Aorta (tissue), 5 donors: ENCODE measurements at regions not wholly inside any gene's neighbourhood (a gene's known extent, or its start where the extent isn't known, plus 50 kb on each side); places are given as distances from the start of the nearest gene placed in this dataset.

ENCODE experiments used
- ATAC-seq: fragments of 200-7000 bp; cut with Tn5 transposase; one replicate; pipeline ENCODE4 v1.9.1; 2022; ENCODE audit warnings: moderate library complexity; ENCODE audit not compliant: low FRiP score
- DNase-seq, 2 donors: peaks; one replicate each; pipeline ENCODE4 v3.0.0-alpha.2; 2020
- H3K27ac ChIP-seq, 2 donors: one replicate each; pipeline ENCODE4 v1.5.1; 2013; ENCODE audit warnings: low read length in 2 of 2, mild to moderate bottlenecking in 2 of 2, moderate library complexity in 2 of 2, control low read depth in 1 of 2, inconsistent platforms in 1 of 2, low read depth in 1 of 2
- H3K27me3 ChIP-seq, 2 donors: one replicate each; pipeline ENCODE4 v1.6.1; 2013; ENCODE audit warnings: control low read depth in 1 of 2, low read length in 1 of 2, mild to moderate bottlenecking in 1 of 2, moderate library complexity in 1 of 2; ENCODE audit not compliant: insufficient read depth in 2 of 2, control insufficient read depth in 1 of 2
- H3K36me3 ChIP-seq, 2 donors: one replicate each; pipeline ENCODE4 v1.6.1; 2013; ENCODE audit warnings: control low read depth in 1 of 2, low read length in 1 of 2, mild to moderate bottlenecking in 1 of 2; ENCODE audit not compliant: insufficient read depth in 2 of 2, control insufficient read depth in 1 of 2
- H3K4me1 ChIP-seq, 2 donors: one replicate each; pipeline ENCODE4 v1.6.1; 2013; ENCODE audit warnings: low read length in 2 of 2, control low read depth in 1 of 2, mild to moderate bottlenecking in 1 of 2, moderate library complexity in 1 of 2; ENCODE audit not compliant: insufficient read depth in 2 of 2, control insufficient read depth in 1 of 2
- H3K4me3 ChIP-seq, 2 donors: one replicate each; pipeline ENCODE4 v1.5.1; 2013; ENCODE audit warnings: low read length in 2 of 2, control low read depth in 1 of 2, mild to moderate bottlenecking in 1 of 2
- H3K9me3 ChIP-seq: one replicate; pipeline ENCODE4 v1.6.1; 2013; ENCODE audit warnings: mild to moderate bottlenecking, low read length; ENCODE audit not compliant: control insufficient read depth
- WGBS, 2 donors: extraction: QIAGEN DNeasy Blood & Tissue Kit; methylation state at CpG; one replicate each; pipeline ENCODE4 v1.1.7; 2013; 5-methylcytosine and 5-hydroxymethylcytosine counted together
- intact Hi-C, 2 donors: fragments of 100-400 bp; cut with DNase I; formaldehyde crosslinking; loops; one replicate each; pipeline versions ENCODE4 v1.14.2 to v1.15.0; 2022
- donor health status: healthy with polysubstance abuse.
- donor health status: Bipolar disorder and iron deficiency.
- donor health status: DM: no; HTN: no; CAD: no.
- donor health status: DM: no; HTN: no; CAD: no.
- donor health status: DM: yes; HTN: yes; CAD: no.

- no peak for DNase-seq
- Histone ChIP-seq H3K27me3 (no peaks in the 10 kb centered on the region), H3K9me3 (no peaks in the 10 kb centered on the region), H3K27ac (no peak overlapping the region), H3K4me1 (no peaks in the 10 kb centered on the region), H3K36me3 (no peaks in the 10 kb centered on the region), H3K4me3 (no peak overlapping the region)
- 80 to 81% methylated on average over 1 of the region's 1 CpG for WGBS, 2 donors
- intact Hi-C loops, result no loop called here
- ATAC-seq, result no peak
Measured at GRCh38 chr18:61167902-61168301, 165.3 kb upstream of the CDH20 start.

- no peaks in the 10 kb centered on the region for H3K9me3 ChIP-seq
- H3K4me1 ChIP-seq, result no peaks in the 10 kb centered on the region
- no peaks in the 10 kb centered on the region for H3K36me3 ChIP-seq
- H3K4me3 ChIP-seq, result no peak overlapping the region
- no peak overlapping the region for H3K27ac ChIP-seq
- intact Hi-C loops, result no loop called here
- WGBS, 2 donors, result 69 to 77% methylated on average over 4 of the region's 4 CpGs
- DNase-seq (no peak), ATAC-seq (no peak)
- H3K27me3 ChIP-seq, result no peaks in the 10 kb centered on the region
Measured at GRCh38 chr18:61169386-61169785, 163.8 kb upstream of the CDH20 start.

DNA sequence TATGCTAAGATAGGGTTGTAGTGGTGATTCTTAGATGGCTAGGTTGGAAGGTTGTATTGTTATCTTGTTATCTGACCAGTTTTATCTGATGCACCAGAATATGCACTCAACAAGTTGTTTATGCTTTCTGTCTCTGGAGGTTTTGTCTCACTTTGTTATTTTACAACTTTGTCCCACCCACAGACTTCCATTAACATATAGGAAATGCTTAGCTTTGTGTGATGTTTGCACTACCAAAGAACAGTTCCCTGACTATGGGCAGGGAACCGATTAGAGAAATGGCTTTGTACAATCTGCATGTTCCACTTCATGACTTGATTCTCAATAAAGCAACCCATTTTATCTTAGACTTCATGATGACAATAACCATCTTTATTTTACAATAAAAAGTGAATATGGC, 160.6 kb upstream of the CDH20 start:
- H3K36me3 ChIP-seq, result no peaks in the 10 kb centered on the region
- ATAC-seq (no peak), DNase-seq (no peak)
- H3K27ac ChIP-seq, result no peak overlapping the region
- no peak overlapping the region for H3K4me3 ChIP-seq
- no peaks in the 10 kb centered on the region for H3K27me3 ChIP-seq
- H3K4me1 ChIP-seq, result no peaks in the 10 kb centered on the region
- intact Hi-C loops, result no loop called here
- H3K9me3 ChIP-seq, result no peaks in the 10 kb centered on the region
- 77 to 79% methylated on average over 1 of the region's 1 CpG for WGBS, 2 donors

GRCh38 chr18:61173554-61173953, 159.7 kb upstream of the CDH20 start:
- 74 to 76% methylated on average over 6 of the region's 6 CpGs for WGBS, 2 donors

GRCh38 chr18:61183798-61184197, 149.4 kb upstream of the CDH20 start:
- Histone ChIP-seq H3K27me3 (no peaks in the 10 kb centered on the region), H3K9me3 (no peaks in the 10 kb centered on the region), H3K27ac (no peak overlapping the region), H3K36me3 (no peaks in the 10 kb centered on the region), H3K4me3 (no peak overlapping the region), H3K4me1 (no peaks in the 10 kb centered on the region)
- DNase-seq (no peak), ATAC-seq (no peak)
- intact Hi-C loops, result no loop called here

More at GRCh38 chr18:61173554-61173953, 159.7 kb upstream of the CDH20 start:
- H3K4me1 ChIP-seq, result no peaks in the 10 kb centered on the region
- no peaks in the 10 kb centered on the region for H3K9me3 ChIP-seq
- H3K4me3 ChIP-seq, result no peak overlapping the region
- intact Hi-C loops, result no loop called here
- no peak overlapping the region for H3K27ac ChIP-seq
- ATAC-seq, result no peak
- DNase-seq, result no peak
- no peaks in the 10 kb centered on the region for H3K36me3 ChIP-seq
- no peaks in the 10 kb centered on the region for H3K27me3 ChIP-seq

DNA sequence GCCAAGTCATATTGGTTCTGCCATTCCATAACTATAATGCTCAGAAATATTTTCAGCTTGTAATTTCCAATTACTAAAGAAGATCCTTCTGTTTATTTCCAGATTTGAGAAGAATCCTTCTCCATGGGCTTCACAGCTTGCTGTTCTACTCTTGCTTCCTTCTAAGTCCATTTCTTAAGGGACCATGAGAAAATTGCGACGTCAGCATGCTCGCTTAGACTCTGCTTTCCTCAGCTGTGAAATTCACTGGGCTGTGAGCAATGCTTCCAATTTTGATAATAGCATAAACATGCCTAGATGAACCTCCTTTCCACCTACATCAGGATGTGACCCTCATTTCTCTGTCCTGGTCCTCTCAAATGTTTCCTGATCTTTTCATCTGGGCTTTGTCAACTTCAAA, 145.3 kb upstream of the CDH20 start:
- ATAC-seq (no peak), DNase-seq (no peak)
- H3K36me3 ChIP-seq, result no peaks in the 10 kb centered on the region
- no peaks in the 10 kb centered on the region for H3K9me3 ChIP-seq
- H3K27me3 ChIP-seq, result no peaks in the 10 kb centered on the region
- no peak overlapping the region for H3K27ac ChIP-seq
- intact Hi-C loops, result no loop called here
- 85 to 87% methylated on average over 3 of the region's 3 CpGs for WGBS, 2 donors
- no peak overlapping the region for H3K4me3 ChIP-seq
- H3K4me1 ChIP-seq, result no peaks in the 10 kb centered on the region

DNA sequence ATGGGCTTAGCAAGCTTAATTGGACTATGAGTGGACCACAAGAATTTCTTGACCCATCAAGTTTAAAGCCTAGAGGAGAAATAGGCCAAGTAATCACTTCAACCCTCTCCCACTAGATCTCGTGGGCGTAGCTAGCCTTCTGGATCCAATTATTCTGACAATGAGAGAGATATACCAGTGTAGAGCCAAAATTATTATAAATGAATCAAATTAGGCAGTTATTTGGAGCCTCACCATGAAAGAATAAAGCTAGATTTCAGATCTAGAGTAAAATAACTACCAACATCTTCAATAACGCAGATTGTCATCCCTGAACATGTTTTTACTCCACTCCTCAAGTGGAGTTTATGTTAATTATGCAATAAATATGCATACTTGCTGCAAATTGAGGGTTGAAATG, 143.9 kb upstream of the CDH20 start:
- Histone ChIP-seq H3K27me3 (no peaks in the 10 kb centered on the region), H3K4me1 (no peaks in the 10 kb centered on the region), H3K36me3 (no peaks in the 10 kb centered on the region), H3K27ac (no peak overlapping the region), H3K9me3 (no peaks in the 10 kb centered on the region), H3K4me3 (no peak overlapping the region)
- intact Hi-C loops, result no loop called here
- no peak for DNase-seq
- 89 to 92% methylated on average over 3 of the region's 3 CpGs for WGBS, 2 donors
- no peak for ATAC-seq

- ATAC-seq (no peak), DNase-seq (no peak)
- peaks cover 0 to 1% of the 10 kb centered on the region in 2 donors for H3K27me3 ChIP-seq
- 66 to 70% methylated on average over 4 of the region's 4 CpGs for WGBS, 2 donors
- intact Hi-C loops, result loop anchor here in 1 of 2 donors (5.0 kb wide), 1 partner anchor 582 kb away; no protein-coding TSS in a partner anchor
- H3K4me3 ChIP-seq, result no peak overlapping the region
- H3K36me3 ChIP-seq, result no peaks in the 10 kb centered on the region
- no peaks in the 10 kb centered on the region for H3K9me3 ChIP-seq
- no peak overlapping the region for H3K27ac ChIP-seq
- no peaks in the 10 kb centered on the region for H3K4me1 ChIP-seq
Measured at GRCh38 chr18:61194726-61195125, 138.5 kb upstream of the CDH20 start.

DNA sequence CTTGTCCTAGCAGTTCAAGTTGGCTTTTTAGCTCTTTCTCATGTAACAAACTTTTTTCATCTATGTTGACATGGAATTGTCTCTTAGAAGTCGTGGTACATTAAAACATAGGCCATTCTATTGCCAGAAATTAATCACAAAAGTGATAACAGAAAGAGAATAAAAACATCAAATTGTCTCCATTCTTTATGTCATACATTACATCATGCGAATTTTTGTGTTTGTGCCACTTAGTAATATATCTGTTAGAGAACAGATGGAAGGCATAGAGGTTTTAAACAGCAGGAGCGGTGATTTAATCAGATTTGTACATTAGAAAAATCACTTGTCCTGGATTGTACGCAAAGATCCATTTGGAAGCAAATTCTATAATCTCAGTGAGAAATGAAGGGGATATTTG, 136.5 kb upstream of the CDH20 start:
- intact Hi-C loops, result no loop called here
- H3K4me3 ChIP-seq, result no peak overlapping the region
- H3K27me3 ChIP-seq, result peaks cover 0 to 1% of the 10 kb centered on the region in 2 donors
- no peaks in the 10 kb centered on the region for H3K36me3 ChIP-seq
- DNase-seq (no peak), ATAC-seq (no peak)
- H3K4me1 ChIP-seq, result no peaks in the 10 kb centered on the region
- 73 to 81% methylated on average over 4 of the region's 4 CpGs for WGBS, 2 donors
- H3K9me3 ChIP-seq, result no peaks in the 10 kb centered on the region
- H3K27ac ChIP-seq, result no peak overlapping the region
